Ovary (tissue), 3 donors: ENCODE measurements at regions not wholly inside any gene's neighbourhood (a gene's known extent, or its start where the extent isn't known, plus 50 kb on each side); places are given as distances from the start of the nearest gene placed in this dataset.

Experiments
- EP300 ChIP-seq: sonication (generic); formaldehyde crosslinking; IDR thresholded peaks from one replicate; pipeline ENCODE4 v1.6.1; 2017; ENCODE audit warnings: antibody characterized with exemption
- POLR2A ChIP-seq: fragments of 450-650 bp; IDR thresholded peaks from one replicate; pipeline ENCODE4 v1.6.1; 2017; ENCODE audit warnings: antibody characterized with exemption, mild to moderate bottlenecking, moderate library complexity
- TF ChIP-seq, protein P1 (sequence below), 3 donors: fragments of 450-650 bp in 2 of 3; fragments of 200-600 bp in 1 of 3; IDR thresholded peaks; one replicate each; pipeline versions ENCODE4 v1.5.1 to v1.8.0; 2016 to 2022; ENCODE audit warnings: antibody characterized with exemption in 3 of 3, mild to moderate bottlenecking in 1 of 3
- donor health status: DM: no; HTN: no; CAD: no.

DNA sequence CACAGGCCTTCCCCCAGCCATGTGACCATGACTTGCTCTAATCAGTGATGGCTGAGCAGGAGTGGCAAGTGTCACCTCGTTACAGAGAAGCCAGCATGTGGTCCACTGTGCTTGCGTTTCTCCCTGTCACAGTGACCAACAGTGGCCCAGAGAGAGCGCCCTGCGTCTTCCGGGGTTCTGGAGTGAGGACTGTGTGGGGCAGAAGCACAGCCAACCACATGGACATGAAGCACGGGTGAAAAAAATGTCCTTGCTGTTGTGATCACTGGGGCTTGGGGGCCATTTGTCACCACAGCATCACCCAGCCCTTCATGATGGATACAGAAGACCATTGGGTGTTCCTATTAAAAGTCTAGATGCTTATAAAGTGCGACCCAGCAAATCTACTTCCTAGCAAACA is 174.6 kb upstream of the C14orf180 start:
- TF ChIP-seq, protein P1, sequence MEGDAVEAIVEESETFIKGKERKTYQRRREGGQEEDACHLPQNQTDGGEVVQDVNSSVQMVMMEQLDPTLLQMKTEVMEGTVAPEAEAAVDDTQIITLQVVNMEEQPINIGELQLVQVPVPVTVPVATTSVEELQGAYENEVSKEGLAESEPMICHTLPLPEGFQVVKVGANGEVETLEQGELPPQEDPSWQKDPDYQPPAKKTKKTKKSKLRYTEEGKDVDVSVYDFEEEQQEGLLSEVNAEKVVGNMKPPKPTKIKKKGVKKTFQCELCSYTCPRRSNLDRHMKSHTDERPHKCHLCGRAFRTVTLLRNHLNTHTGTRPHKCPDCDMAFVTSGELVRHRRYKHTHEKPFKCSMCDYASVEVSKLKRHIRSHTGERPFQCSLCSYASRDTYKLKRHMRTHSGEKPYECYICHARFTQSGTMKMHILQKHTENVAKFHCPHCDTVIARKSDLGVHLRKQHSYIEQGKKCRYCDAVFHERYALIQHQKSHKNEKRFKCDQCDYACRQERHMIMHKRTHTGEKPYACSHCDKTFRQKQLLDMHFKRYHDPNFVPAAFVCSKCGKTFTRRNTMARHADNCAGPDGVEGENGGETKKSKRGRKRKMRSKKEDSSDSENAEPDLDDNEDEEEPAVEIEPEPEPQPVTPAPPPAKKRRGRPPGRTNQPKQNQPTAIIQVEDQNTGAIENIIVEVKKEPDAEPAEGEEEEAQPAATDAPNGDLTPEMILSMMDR (IDR thresholded peaks at IDR 0.05) = no peak
- TF ChIP-seq POLR2A = no peak
- no peak for TF ChIP-seq EP300
